Mucosa of descending colon (tissue), 3 donors: ENCODE measurements at regions not wholly inside any gene's neighbourhood (a gene's known extent, or its start where the extent isn't known, plus 50 kb on each side); places are given as distances from the start of the nearest gene placed in this dataset.

Source experiments
- ATAC-seq: fragments of 200-7000 bp; cut with Tn5 transposase; one replicate; pipeline ENCODE4 v1.9.1; 2020; ENCODE audit warnings: mild to moderate bottlenecking, moderate library complexity
- DNase-seq, 3 donors: peaks; one replicate each; pipeline ENCODE4 v3.0.0-alpha.2; 2020
- H3K36me3 ChIP-seq: fragments of 200-600 bp; one replicate; pipeline ENCODE4 v1.8.0; 2021; ENCODE audit warnings: low read depth, mild to moderate bottlenecking
- H3K4me1 ChIP-seq: fragments of 200-600 bp; one replicate; pipeline ENCODE4 v1.8.0; 2021; ENCODE audit warnings: low read depth, mild to moderate bottlenecking
- H3K4me3 ChIP-seq: fragments of 200-600 bp; one replicate; pipeline ENCODE4 v1.8.0; 2021; ENCODE audit warnings: mild to moderate bottlenecking
- H3K9me3 ChIP-seq: fragments of 200-600 bp; one replicate; pipeline ENCODE4 v1.8.0; 2021; ENCODE audit warnings: mild to moderate bottlenecking
- CTCF ChIP-seq: fragments of 200-600 bp; IDR thresholded peaks from one replicate; pipeline ENCODE4 v1.8.0; 2022; ENCODE audit warnings: antibody characterized with exemption, mild to moderate bottlenecking
- intact Hi-C, 2 donors: fragments of 100-400 bp; cut with DNase I in 1 of 2; cut with micrococcal nuclease in 1 of 2; formaldehyde crosslinking; loops; one replicate each; pipeline versions ENCODE4 v1.11.0 to v1.11.1; 2022; cut with DNase I, micrococcal nuclease
- donor health status: DM: no; HTN: no; CAD: no; lungs with moderate emphysema.
- donor health status: DM: no; HTN: no; CAD: no.
- donor health status: DM: no; HTN: yes; CAD: no.

DNA sequence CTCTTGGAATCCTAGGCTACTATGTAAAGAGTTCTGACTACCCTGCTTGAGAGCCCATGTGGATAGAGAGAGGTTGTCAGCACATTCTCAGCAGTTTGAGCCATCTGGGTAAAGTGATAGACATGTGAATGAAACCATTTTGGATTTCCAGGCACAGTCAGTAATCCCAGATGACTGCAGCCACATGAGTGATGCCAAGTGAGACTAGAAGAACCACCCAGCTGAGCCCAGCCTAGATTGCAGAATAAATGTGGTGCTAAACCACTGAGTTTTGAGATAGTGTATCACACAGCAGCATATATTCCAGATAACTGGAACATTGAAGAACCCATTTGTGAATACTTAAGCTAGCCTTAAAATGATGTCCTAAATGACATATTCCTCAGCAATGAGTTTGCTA is 166.2 kb downstream of the ATP6V1G3 start:
- H3K9me3 ChIP-seq = no peaks in the 10 kb centered on the region
- no peak for DNase-seq
- H3K4me1 ChIP-seq = no peaks in the 10 kb centered on the region
- intact Hi-C loops = no loop called here
- TF ChIP-seq CTCF = no peak
- ATAC-seq = no peak
- H3K36me3 ChIP-seq = no peaks in the 10 kb centered on the region
- H3K4me3 ChIP-seq = no peak overlapping the region

DNA sequence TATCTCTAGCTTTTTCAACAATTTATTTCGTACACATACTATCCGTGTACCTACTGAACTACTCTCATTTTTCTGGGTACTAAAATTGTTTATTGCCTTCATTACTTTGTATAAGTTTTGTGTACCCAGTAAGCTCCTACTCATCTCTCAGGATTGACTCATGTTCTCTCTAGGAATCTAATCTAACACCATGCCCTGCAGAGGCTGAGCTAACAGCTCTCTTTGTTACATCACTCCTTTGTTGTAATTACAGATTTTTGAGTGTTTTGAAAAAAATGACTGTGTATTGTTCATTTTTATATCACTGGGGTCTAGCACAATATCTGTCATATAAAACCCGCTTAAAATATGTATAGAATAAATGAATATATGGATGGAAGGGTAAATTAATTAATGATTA is 167.1 kb downstream of the ATP6V1G3 start:
- Histone ChIP-seq H3K36me3 (no peaks in the 10 kb centered on the region), H3K4me1 (no peaks in the 10 kb centered on the region), H3K4me3 (no peak overlapping the region), H3K9me3 (no peaks in the 10 kb centered on the region)
- DNase-seq (no peak), ATAC-seq (no peak)
- TF ChIP-seq CTCF = no peak
- intact Hi-C loops = no loop called here
